Fibroblast of skin of left biceps (primary cell): ENCODE measurements at regions not wholly inside any gene's neighbourhood (a gene's known extent, or its start where the extent isn't known, plus 50 kb on each side); places are given as distances from the start of the nearest gene placed in this dataset.

Experiments used
- DNase-seq, 2 experiments: peaks; one replicate each; pipeline ENCODE4 v3.0.0-alpha.2; 2013; ENCODE audit warnings: low read depth in 2 of 2

- no peak for DNase-seq
Measured at GRCh38 chrY:13167698-13168097, 263.0 kb downstream of the DDX3Y start.

- no peak for DNase-seq
Measured at GRCh38 chrY:13168257-13168656, 263.6 kb downstream of the DDX3Y start.
